B cell (primary cell): ENCODE measurements at regions not wholly inside any gene's neighbourhood (a gene's known extent, or its start where the extent isn't known, plus 50 kb on each side); places are given as distances from the start of the nearest gene placed in this dataset.

Experiments used
- ATAC-seq: fragments of 200-7000 bp; cut with Tn5 transposase; one replicate; pipeline ENCODE4 v1.10.0; 2021; ENCODE audit warnings: low read depth, mild to moderate bottlenecking, moderate number of reproducible peaks, moderate library complexity
- CTCF ChIA-PET: fragments of 350-600 bp; sonication (Branson Sonifier 250); formaldehyde crosslinking; loops from one replicate; lab custom pipeline; 2021; ENCODE audit warnings: antibody characterized with exemption, inconsistent platforms; lab: Charles Lee
- POLR2A ChIA-PET: fragments of 350-600 bp; sonication (Branson Sonifier 250); formaldehyde crosslinking; loops from one replicate; lab custom pipeline; 2021; ENCODE audit warnings: antibody characterized with exemption; lab: Charles Lee
- DNase-seq: peaks from one replicate; pipeline ENCODE4 v3.0.0; 2013
- H2AFZ ChIP-seq: 2 replicates; pipeline ENCODE4 v1.6.1; 2012; ENCODE audit warnings: mild to moderate bottlenecking, low read depth, low read length; ENCODE audit not compliant: insufficient read depth, poor library complexity, severe bottlenecking
- H3K27ac ChIP-seq, 2 donors: 1 replicate in 1 of 2; 2 replicates in 1 of 2; pipeline ENCODE4 v1.5.1; 2012 to 2013; ENCODE audit warnings: low read length in 2 of 2, mild to moderate bottlenecking in 2 of 2, moderate library complexity in 1 of 2
- H3K27me3 ChIP-seq, 4 experiments: fragments of 200-600 bp in 1 of 4; sonication (generic) in 1 of 4; replicated peaks in 1 of 4; 1 replicate in 2 of 4; 2 replicates in 2 of 4; pipeline versions ENCODE4 v1.6.1 to v1.7.0; 2013 to 2016; ENCODE audit warnings: low read length in 3 of 4, mild to moderate bottlenecking in 2 of 4, mixed read lengths in 1 of 4, moderate library complexity in 1 of 4; ENCODE audit not compliant: insufficient read depth in 4 of 4, control insufficient read depth in 3 of 4; ENCODE audit errors: control extremely low read depth in 1 of 4
- H3K36me3 ChIP-seq, 2 experiments: replicated peaks in 1 of 2; 1 replicate in 1 of 2; 2 replicates in 1 of 2; pipeline versions ENCODE4 v1.6.1 to v1.7.1; 2013; ENCODE audit warnings: low read length in 1 of 2; ENCODE audit not compliant: insufficient read depth in 2 of 2, control insufficient read depth in 1 of 2; ENCODE audit errors: control extremely low read depth in 1 of 2, extremely low read depth in 1 of 2
- H3K4me1 ChIP-seq, 2 donors: fragments of 200-600 bp in 1 of 2; sonication (generic) in 1 of 2; 1 replicate in 1 of 2; 2 replicates in 1 of 2; pipeline versions ENCODE4 v1.5.1 to v1.6.1; 2013 to 2017; ENCODE audit warnings: low read length in 2 of 2; ENCODE audit not compliant: control insufficient read depth in 2 of 2, insufficient read depth in 2 of 2
- H3K4me2 ChIP-seq: replicated peaks from 2 replicates; pipeline ENCODE3; 2012; ENCODE audit warnings: mild to moderate bottlenecking, low read depth, low read length; ENCODE audit not compliant: poor library complexity, severe bottlenecking
- H3K4me3 ChIP-seq, 5 experiments: fragments of 200-600 bp in 1 of 5; sonication (generic) in 1 of 5; 1 replicate in 3 of 5; 2 replicates in 2 of 5; pipeline versions ENCODE4 v1.5.1 to v1.7.0; 2011 to 2016; ENCODE audit warnings: low read length in 4 of 5, mild to moderate bottlenecking in 4 of 5, low read depth in 2 of 5, control low read depth in 1 of 5, moderate library complexity in 1 of 5; ENCODE audit not compliant: insufficient read depth in 1 of 5; ENCODE audit errors: control extremely low read depth in 1 of 5, extremely low read depth in 1 of 5
- H3K79me2 ChIP-seq: fragments of 200-600 bp; sonication (generic); one replicate; pipeline ENCODE4 v1.6.0; 2016; ENCODE audit warnings: low read length; ENCODE audit not compliant: control insufficient read depth, insufficient read depth
- H3K9ac ChIP-seq: fragments of 200-600 bp; sonication (generic); 2 replicates; pipeline ENCODE4 v1.6.1; 2017; ENCODE audit warnings: mild to moderate bottlenecking, low read length, moderate library complexity
- H3K9me3 ChIP-seq, 3 donors: one replicate each; pipeline versions ENCODE4 v1.6.1 to v1.7.1; 2013; ENCODE audit warnings: low read length in 2 of 3; ENCODE audit not compliant: control insufficient read depth in 2 of 3, insufficient read depth in 1 of 3; ENCODE audit errors: control extremely low read depth in 1 of 3
- H4K20me1 ChIP-seq: 2 replicates; pipeline ENCODE4 v1.6.0; 2012; ENCODE audit warnings: mild to moderate bottlenecking, low read length; ENCODE audit not compliant: insufficient read depth, control insufficient read depth, poor library complexity, severe bottlenecking
- H3K27ac Mint-ChIP-seq: one replicate; pipeline ENCODE4 v1.8.0; 2021; ENCODE audit warnings: mixed read lengths
- H3K27me3 Mint-ChIP-seq: one replicate; pipeline ENCODE4 v1.8.0; 2021; ENCODE audit warnings: mixed read lengths
- H3K4me1 Mint-ChIP-seq: one replicate; pipeline ENCODE4 v1.8.0; 2021; ENCODE audit warnings: mixed read lengths
- H3K4me3 Mint-ChIP-seq: one replicate; pipeline ENCODE4 v1.8.0; 2021; ENCODE audit warnings: mixed read lengths
- H3K9me3 Mint-ChIP-seq: one replicate; pipeline ENCODE4 v1.8.0; 2022; ENCODE audit warnings: mixed read lengths; ENCODE audit not compliant: insufficient read depth
- CTCF ChIP-seq: fragments of 200-600 bp; IDR thresholded peaks from one replicate; pipeline ENCODE4 v1.8.0; 2022; ENCODE audit warnings: antibody characterized with exemption, mild to moderate bottlenecking
- EZH2 ChIP-seq: IDR thresholded peaks from 2 replicates; pipeline ENCODE4 v1.6.1; 2012; ENCODE audit warnings: borderline replicate concordance, low read depth, mild to moderate bottlenecking, moderate library complexity, low read length; ENCODE audit not compliant: insufficient read depth, poor library complexity, severe bottlenecking
- WGBS: methylation state at CpG from one replicate; pipeline ENCODE4 v1.1.5; 2013; ENCODE audit warnings: missing lambda C conversion rate; ENCODE audit not compliant: insufficient coverage; 5-methylcytosine and 5-hydroxymethylcytosine counted together
- intact Hi-C: fragments of 100-400 bp; cut with micrococcal nuclease; formaldehyde crosslinking; loops from one replicate; pipeline ENCODE4 v1.10.0; 2022

- Histone ChIP-seq H3K4me1 (peaks cover 0 to 3% of the 10 kb centered on the region in 2 donors), H3K79me2 (no peaks in the 10 kb centered on the region), H3K27me3 (no peaks in the 10 kb centered on the region), H2AFZ (no peak overlapping the region), H3K36me3 (no peaks in the 10 kb centered on the region), H3K9me3 (no peaks in the 10 kb centered on the region), H3K9ac (no peak overlapping the region), H4K20me1 (no peaks in the 10 kb centered on the region), H3K27ac (no peak overlapping the region), H3K4me2 (no peak overlapping the region), H3K4me3 (no peak overlapping the region)
- TF ChIP-seq EZH2 (no peak), CTCF (no peak)
- ChIA-PET POLR2A (interaction anchor here (0.8 kb wide), 1 partner anchor 16 kb away, joined by 4 read pairs; no protein-coding TSS in a partner anchor), CTCF (no interaction called here)
- Mint-ChIP-seq H3K27me3 (no peaks in the 10 kb centered on the region), H3K4me3 (no peak overlapping the region), H3K4me1 (peaks cover 8% of the 10 kb centered on the region), H3K9me3 (no peaks in the 10 kb centered on the region), H3K27ac (no peak overlapping the region)
- intact Hi-C loops = no loop called here
- DNase-seq (no peak), ATAC-seq (no peak)
- WGBS = no CpG with 5 or more reads among the region's 3 CpGs
Observed at GRCh38 chr6:113695516-113695915, 161.6 kb upstream of the MARCKS start.

- peaks cover 5% of the 10 kb centered on the region for H3K4me1 Mint-ChIP-seq
- H3K27ac ChIP-seq = no peak overlapping the region
- no peaks in the 10 kb centered on the region for H3K36me3 ChIP-seq
- H3K9me3 Mint-ChIP-seq = no peaks in the 10 kb centered on the region
- ATAC-seq = no peak
- H3K4me3 Mint-ChIP-seq = no peak overlapping the region
- H3K27me3 Mint-ChIP-seq = no peaks in the 10 kb centered on the region
- H3K9ac ChIP-seq = no peak overlapping the region
- POLR2A ChIA-PET = no interaction called here
- no peaks in the 10 kb centered on the region for H3K27me3 ChIP-seq
- peaks cover 0 to 3% of the 10 kb centered on the region in 2 donors for H3K4me1 ChIP-seq
- H2AFZ ChIP-seq = no peak overlapping the region
- no peak for DNase-seq
- no peaks in the 10 kb centered on the region for H3K79me2 ChIP-seq
- H3K4me3 ChIP-seq = no peak overlapping the region
- H3K4me2 ChIP-seq = no peak overlapping the region
- intact Hi-C loops = no loop called here
- H4K20me1 ChIP-seq = no peaks in the 10 kb centered on the region
- CTCF ChIA-PET = no interaction called here
- no peaks in the 10 kb centered on the region for H3K9me3 ChIP-seq
- no peak overlapping the region for H3K27ac Mint-ChIP-seq
- TF ChIP-seq CTCF (no peak), EZH2 (no peak)
Observed at GRCh38 chr6:113696960-113697359, 160.2 kb upstream of the MARCKS start.
